ENCODE measurements at regions not wholly inside any gene's neighbourhood (a gene's known extent, or its start where the extent isn't known, plus 50 kb on each side); places are given as distances from the start of the nearest gene placed in this dataset.

DNA sequence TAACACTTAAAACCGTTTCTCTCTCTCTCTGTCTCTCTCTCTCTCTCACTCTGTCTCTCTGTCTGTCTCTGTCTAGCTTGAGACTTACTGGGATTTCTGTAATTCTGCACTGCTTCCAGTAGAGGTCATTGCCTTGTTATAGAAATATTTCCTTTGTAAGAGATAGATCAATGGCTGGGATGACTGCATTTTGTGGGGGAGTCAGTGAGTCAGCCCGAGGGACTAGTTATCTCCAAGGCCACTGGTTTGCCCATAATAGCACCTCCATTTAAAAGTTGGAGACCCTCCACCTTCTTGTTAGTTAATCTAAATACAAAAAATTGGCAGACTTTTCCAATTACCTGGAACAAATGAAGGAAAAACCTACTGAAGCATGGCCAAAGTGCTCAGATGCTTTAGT lies 547.2 kb downstream of the LRRC70 start:
- TF ChIP-seq TCF7 (CRISPR knock-in tag; IDR thresholded peaks at IDR 0.05; ENCODE audit: low read depth) (no peak), CBFB (CRISPR knock-in tag; IDR thresholded peaks at IDR 0.05; ENCODE audit: low read depth) (no peak), TP53 (CRISPR knock-in tag; IDR thresholded peaks at IDR 0.05) (no peak)
- TF ChIP-seq, protein P1, sequence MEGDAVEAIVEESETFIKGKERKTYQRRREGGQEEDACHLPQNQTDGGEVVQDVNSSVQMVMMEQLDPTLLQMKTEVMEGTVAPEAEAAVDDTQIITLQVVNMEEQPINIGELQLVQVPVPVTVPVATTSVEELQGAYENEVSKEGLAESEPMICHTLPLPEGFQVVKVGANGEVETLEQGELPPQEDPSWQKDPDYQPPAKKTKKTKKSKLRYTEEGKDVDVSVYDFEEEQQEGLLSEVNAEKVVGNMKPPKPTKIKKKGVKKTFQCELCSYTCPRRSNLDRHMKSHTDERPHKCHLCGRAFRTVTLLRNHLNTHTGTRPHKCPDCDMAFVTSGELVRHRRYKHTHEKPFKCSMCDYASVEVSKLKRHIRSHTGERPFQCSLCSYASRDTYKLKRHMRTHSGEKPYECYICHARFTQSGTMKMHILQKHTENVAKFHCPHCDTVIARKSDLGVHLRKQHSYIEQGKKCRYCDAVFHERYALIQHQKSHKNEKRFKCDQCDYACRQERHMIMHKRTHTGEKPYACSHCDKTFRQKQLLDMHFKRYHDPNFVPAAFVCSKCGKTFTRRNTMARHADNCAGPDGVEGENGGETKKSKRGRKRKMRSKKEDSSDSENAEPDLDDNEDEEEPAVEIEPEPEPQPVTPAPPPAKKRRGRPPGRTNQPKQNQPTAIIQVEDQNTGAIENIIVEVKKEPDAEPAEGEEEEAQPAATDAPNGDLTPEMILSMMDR (IDR thresholded peaks at IDR 0.05), result no peak
